ENCODE measurements at regions not wholly inside any gene's neighbourhood (a gene's known extent, or its start where the extent isn't known, plus 50 kb on each side); places are given as distances from the start of the nearest gene placed in this dataset.

- DNase-seq: no peak
Measured at GRCh38 chr3:76011121-76011520, 225.8 kb upstream of the ZNF717 start.

GRCh38 chr3:76015496-76015895, 230.1 kb upstream of the ZNF717 start:
- no peak for DNase-seq

DNA sequence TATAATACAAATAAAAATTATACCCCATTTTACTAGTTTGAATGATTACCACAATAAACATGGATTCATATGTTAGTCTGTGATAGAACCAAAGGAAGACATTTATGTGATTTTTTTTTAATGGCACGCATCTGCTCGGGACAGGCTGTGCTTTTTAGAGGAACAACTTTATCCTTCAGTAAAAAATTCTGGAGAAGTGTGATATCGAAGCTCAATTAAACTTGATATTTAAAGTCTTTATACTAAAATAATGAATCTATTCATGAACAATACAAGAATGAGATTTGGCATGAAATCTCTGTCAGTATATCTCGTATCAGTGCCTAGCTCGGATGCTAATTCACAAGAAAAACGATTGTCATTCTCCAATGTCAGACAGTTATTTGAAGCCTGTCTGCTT, 230.8 kb upstream of the ZNF717 start:
- DNase-seq: no peak

- DNase-seq: no peak
Measured at GRCh38 chr3:76016769-76017439, 231.6 kb upstream of the ZNF717 start.

DNA sequence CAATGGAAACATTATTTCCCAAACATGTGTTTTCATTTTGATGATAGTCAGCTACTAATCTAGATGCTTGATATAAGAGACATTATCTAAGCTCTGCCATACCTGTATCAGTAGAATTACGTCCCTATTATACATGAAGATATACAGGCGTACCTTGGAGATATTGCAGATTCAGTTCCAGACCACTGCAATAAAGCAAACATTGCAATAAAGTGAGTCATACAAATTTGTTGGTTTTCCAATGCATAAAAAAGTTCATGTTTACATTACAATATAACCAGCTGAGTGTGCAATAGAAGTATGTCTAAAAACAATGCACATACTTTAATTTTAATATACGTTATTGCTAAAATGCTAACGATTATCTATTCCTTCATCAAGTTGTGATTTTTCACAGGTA, 236.0 kb upstream of the ZNF717 start:
- DNase-seq: no peak

DNA sequence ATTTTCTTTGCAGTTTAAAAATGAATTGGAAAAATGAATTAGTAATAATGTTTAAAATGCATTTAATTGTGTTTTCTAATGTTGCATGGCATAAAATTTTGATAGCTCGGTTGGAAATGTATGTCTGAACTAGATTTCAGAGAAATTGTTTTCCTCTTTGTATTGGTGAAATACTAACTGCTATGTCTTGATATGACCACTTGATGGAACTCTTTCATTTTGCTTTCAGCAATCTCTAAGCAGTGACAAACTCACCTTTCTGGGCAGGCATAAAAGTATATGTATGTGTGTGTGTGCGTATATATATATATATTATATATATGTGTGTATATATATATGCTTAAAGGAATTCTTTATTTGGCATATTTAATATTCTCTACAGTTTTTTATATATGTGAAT, 239.3 kb upstream of the ZNF717 start:
- DNase-seq: peak; percentile 4

- no peak for DNase-seq
Measured at GRCh38 chr3:76025561-76025960, 240.2 kb upstream of the ZNF717 start.

GRCh38 chr3:76026379-76026778, 241.0 kb upstream of the ZNF717 start:
- no peak for DNase-seq

- DNase-seq: no peak
Measured at GRCh38 chr3:76028774-76029173, 243.4 kb upstream of the ZNF717 start.

- no peak for DNase-seq
Measured at GRCh38 chr3:76034649-76035048, 249.3 kb upstream of the ZNF717 start.

DNA sequence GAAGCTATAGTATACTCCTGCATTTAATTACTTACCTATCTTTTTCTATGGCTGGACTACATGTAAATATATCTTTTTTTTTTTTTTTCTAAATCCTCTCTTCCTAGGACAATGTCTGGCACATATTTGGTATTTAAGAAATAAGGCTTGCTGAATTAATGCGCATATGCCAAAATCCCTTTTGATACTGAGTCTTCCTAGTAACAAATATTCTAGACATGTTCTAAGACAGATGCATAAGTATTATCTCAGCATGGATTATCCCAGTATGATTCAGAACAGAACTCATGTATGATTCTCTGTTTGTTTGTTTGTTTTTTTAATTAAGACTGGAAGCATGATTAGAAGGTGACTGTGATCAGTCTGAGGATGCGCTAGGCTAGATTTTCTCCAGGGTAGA, 249.8 kb upstream of the ZNF717 start:
- no peak for DNase-seq

DNA sequence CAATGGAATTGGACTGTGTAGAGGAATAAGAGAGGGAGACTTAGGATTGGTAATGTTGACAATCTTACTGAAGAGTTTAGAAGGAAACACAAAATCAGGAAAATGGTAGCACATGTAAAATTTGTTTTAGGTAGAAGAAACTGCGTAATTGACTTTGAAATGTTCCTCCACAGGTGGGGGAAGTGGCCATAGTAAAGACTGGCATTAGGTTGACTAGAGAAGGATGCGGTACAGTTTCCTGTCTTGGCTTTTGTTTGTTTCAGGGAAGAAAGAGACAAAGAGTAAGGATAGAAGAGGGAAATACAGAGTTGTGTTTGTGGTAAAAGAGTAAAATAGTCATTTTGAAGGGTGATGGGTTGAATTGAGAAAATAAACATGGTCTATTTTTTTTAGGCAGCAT, 253.6 kb upstream of the ZNF717 start:
- no peak for DNase-seq

DNA sequence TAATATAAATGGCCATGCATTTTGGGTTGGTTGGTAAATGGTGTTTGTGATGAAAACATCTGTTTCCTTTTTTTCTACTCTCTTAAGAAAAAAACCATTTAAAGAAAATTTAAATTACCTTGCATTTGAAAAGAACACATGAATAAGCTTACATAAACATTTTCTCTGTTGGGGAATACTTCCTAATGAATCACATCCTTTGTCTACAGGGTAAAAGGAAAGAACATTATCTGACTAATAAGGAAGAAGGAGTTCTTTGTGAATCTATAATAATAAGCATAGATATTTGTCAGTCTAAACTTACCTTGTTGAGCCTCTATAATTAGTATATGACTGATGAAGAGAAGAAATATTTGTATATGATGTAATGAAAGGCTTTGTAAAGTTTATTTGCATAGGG, 254.1 kb upstream of the ZNF717 start:
- DNase-seq: no peak

- DNase-seq: no peak
Measured at GRCh38 chr3:76040946-76041345, 255.6 kb upstream of the ZNF717 start.

DNA sequence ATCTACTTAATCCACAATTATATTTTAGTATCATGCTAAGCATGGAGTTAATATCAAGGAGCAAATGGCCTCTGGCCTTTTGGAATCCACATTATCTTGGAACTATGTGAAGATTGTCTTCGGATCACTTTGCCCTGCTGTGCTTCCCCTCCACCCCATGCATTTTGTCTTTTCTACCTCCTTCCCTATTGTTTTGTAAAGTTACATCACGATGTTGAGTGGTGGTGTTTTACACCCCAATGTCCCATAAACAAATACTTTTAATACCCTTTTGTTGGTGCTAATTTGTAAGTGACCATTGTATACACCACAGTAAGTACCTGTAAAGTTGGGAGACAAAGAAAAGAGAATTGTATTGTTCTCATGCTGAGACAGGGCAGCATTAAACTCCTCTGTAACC, 258.4 kb upstream of the ZNF717 start:
- DNase-seq: no peak

GRCh38 chr3:76044601-76045600, 259.6 kb upstream of the ZNF717 start:
- DNase-seq: no peak

GRCh38 chr3:76047368-76047767, 262.0 kb upstream of the ZNF717 start:
- DNase-seq: no peak

DNA sequence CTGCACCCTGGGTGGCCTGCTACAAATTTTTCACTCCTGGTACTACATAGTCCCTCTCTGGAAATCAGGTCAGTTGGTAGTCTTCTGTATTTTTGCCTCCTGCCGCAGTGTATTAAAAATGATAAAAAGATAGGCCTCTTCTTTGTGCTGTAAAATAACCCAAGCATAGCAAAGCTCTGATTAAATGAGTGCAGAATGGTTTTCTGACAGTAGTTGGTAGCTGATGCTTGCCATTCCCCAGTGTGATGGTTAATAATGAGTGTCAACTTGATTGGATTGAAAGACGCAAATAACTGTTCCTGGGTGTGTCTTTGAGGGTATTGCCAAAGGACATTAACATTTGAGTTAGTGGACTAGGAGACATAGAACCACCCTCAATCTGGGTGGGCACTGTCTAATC, 264.4 kb upstream of the ZNF717 start:
- DNase-seq: no peak

DNA sequence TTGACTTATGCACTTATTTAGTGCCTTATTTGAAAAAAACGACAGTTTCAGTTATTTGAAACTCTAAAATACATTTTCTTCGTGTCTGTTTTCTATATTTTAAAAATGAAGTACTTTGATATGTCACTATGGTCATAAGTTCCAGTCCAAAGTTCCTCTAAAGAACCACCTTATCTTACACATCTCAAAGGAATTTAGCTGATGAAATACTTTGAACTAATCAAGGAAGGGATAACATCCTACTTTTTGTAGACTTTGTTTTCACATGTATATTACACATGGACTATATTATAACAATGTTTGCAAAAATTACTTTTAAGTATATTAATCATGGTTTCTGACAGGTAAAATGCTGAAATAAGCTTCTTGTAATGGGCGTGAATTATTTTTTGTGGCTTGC, 265.8 kb upstream of the ZNF717 start:
- no peak for DNase-seq

- DNase-seq: no peak
Measured at GRCh38 chr3:76054404-76054803, 269.1 kb upstream of the ZNF717 start.

DNA sequence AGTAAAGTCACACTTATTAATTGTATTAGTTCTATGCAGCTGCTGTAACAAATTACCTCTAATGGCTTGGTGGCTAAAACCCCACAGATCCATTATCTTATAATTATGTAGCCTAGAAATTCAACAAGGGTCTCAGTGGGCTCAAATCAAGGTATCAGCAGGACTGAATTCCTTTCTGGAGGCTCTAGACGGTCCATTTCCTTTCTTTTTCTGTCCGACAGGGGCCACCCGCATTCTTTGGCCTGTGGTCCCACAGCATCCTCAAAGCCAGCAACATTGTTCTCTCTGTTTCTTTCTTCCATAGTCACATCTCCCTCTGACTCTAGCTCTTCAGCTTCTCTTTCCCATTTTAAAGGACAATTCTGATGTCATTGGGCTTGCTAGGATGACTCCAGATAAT, 276.3 kb upstream of the ZNF717 start:
- no peak for DNase-seq

- DNase-seq: no peak
Measured at GRCh38 chr3:76063019-76063418, 277.7 kb upstream of the ZNF717 start.

- DNase-seq: no peak
Measured at GRCh38 chr3:76063811-76064210, 278.5 kb upstream of the ZNF717 start.

- no peak for DNase-seq
Measured at GRCh38 chr3:76065964-76066363, 280.6 kb upstream of the ZNF717 start.
